ENCODE measurements at regions not wholly inside any gene's neighbourhood (a gene's known extent, or its start where the extent isn't known, plus 50 kb on each side); places are given as distances from the start of the nearest gene placed in this dataset.

DNA sequence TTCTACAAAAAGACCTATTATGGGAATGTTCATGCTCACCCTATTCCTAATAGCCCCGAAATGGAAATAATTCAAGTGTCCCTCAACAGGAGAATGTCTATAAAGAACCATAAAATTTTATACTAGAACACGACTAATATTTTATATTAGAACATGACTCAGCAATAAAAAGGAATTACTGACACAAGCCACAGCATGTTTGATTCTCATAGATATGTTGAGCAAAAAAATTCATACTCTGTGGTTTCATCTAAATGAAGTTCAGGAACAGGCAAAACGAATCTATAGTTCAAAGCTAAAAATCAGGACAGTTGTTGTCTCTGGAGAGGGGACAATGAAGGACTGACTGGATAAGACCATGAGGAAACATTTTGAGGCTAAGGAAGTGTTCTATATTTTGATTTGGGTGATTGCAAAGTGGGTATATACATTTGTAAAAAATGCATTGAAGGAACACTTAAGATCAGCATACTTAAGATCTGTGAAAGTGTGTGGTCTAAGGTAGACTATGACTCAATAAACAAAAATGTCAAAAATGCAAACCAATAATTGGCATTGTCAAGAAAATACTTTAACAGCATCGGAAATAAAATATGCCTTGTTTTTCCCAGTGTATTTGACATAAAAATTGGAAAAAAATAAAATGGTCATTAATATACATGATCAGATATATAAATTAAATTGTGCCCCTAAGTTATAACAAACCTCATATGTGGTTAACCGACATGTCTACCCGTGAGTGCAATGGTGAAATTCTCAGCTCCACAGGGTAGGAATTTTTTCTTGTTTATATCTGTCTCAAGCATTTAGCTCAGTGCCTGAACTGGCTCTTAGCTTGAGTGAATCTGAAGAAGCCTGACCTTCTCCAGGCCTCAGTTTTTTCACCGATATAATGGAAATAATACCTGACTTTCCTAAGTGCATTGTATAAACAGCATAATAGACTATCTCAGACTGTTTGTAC, 124.9 kb upstream of the CTTNBP2 start:
- no peak for TF ChIP-seq CTCF (IDR thresholded peaks at IDR 0.05; ENCODE audit: control insufficient read depth, extremely low read depth, insufficient read depth)
- no peak for DNase-seq (ENCODE audit: low read depth)
- no peak overlapping the region for H3K4me3 ChIP-seq (ENCODE audit: low read depth, low read length)

- no peak for DNase-seq (ENCODE audit: low read depth)
- no peak for TF ChIP-seq CTCF (IDR thresholded peaks at IDR 0.05; ENCODE audit: control insufficient read depth, extremely low read depth, insufficient read depth)
- H3K4me3 ChIP-seq (ENCODE audit: low read depth, low read length) = no peak overlapping the region
Observed at GRCh38 chr7:118000480-118001202, 127.4 kb upstream of the CTTNBP2 start.

DNA sequence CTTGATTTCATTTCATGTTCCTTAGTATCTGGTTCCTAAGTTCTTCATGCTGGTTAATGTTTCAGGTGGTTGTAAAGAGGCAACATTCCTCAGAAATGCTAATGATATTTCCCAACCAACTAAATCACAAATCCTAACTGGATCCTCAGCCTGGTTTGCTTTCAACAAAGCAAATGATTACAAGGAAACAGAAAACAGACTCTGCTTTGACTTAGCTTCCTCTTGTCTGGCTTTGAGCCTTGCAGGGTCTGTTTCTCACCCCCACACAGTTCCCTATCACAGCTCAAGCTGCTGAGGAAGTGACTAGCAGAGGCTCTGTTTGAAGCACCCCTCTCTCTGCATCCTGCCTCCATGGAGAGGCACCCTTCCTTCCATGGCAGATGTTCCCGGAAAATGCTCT, 130.2 kb upstream of the CTTNBP2 start:
- TF ChIP-seq CTCF (IDR thresholded peaks at IDR 0.05; ENCODE audit: control insufficient read depth, extremely low read depth, insufficient read depth) = no peak
- no peak for DNase-seq (ENCODE audit: low read depth)

DNA sequence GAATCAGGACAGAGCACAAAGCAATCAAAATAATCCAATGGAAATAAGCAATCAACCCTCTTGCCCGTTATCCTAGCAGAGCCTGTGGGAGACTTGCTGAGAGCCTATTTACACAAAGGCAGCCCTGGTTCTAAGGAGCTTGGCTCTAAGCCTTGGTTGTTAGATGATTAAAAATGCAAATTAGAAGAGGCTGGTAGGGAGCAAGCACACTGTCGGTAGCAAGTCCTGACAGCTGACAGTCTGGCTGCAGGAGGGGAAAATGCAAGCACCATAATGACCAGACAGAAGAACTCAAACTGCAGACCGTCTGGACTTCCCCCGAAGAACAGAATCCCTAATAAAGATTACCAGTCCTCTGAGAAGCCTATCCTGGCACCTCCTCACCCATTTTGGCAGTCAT, 131.8 kb upstream of the CTTNBP2 start:
- TF ChIP-seq CTCF (IDR thresholded peaks at IDR 0.05; ENCODE audit: control insufficient read depth, extremely low read depth, insufficient read depth) = no peak
- no peak overlapping the region for H3K4me3 ChIP-seq (ENCODE audit: low read depth, low read length)
- no peak for DNase-seq (ENCODE audit: low read depth)

More for the DNA sequence above, 130.2 kb upstream of the CTTNBP2 start:
- H3K4me3 ChIP-seq (ENCODE audit: low read depth, low read length) = no peak overlapping the region

DNA sequence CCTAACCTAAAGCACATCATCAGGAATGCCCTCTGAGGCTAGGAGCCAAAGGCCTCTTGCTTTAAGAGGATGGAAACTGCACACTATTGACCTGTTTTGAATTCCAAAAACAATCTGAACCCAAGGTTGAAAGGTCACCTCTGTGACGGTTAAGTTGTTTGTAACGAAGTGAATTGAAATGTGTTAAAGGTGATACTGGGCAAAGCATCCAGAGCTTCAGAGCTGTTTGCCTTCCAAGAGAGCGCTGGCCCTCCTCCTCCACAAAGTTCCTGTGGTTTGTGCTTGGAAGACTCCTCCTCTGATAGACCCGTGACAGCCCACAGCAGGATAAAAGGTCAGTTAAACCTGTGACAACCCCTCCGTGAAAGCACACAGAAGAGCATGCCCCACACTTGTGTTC, 133.7 kb upstream of the CTTNBP2 start:
- H3K4me3 ChIP-seq (ENCODE audit: low read depth, low read length) = no peak overlapping the region
- no peak for DNase-seq (ENCODE audit: low read depth)
- TF ChIP-seq CTCF (IDR thresholded peaks at IDR 0.05; ENCODE audit: control insufficient read depth, extremely low read depth, insufficient read depth) = no peak

DNA sequence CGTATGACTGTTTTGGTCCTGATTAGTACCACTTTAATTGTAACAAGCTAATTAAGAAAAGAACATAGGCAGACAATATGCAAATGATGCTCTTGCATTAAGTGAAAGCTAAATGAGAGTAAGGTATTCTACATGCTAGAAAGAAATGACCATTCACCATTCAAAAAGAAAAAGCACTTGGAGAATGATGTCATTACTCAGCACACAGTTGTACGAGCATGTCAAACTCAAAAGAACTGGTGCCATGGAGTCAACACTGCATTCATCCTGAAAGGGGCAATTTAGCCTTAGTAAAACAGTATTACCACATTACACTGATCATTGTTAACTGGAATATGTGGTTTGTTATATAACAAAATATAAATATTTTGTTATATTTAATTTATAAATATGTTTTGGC, 136.2 kb upstream of the CTTNBP2 start:
- TF ChIP-seq CTCF (IDR thresholded peaks at IDR 0.05; ENCODE audit: control insufficient read depth, extremely low read depth, insufficient read depth) = no peak
- no peak for DNase-seq (ENCODE audit: low read depth)
- no peak overlapping the region for H3K4me3 ChIP-seq (ENCODE audit: low read depth, low read length)

All from LNCaP clone FGC (cell line).